K562 (cell line): ENCODE measurements at regions not wholly inside any gene's neighbourhood (a gene's known extent, or its start where the extent isn't known, plus 50 kb on each side); places are given as distances from the start of the nearest gene placed in this dataset.

Experiments
- ATAC-seq: fragments of 200-7000 bp; cut with Tn5 transposase; 3 replicates; pipeline ENCODE4 v1.9.1; 2020; ENCODE audit warnings: moderate library complexity
- BruUV-seq: library from RNA; stranded (reverse); fragments of 400-500 nt; replicated peaks from 2 replicates; lab custom pipeline; 2021; lab: Mats Ljungman, UMichigan
- CTCF ChIA-PET: fragments of 300-600 bp; formaldehyde crosslinking; extraction: SDS; loops from one replicate; lab custom pipeline; 2021; ENCODE audit warnings: low intra/inter-chr PET ratio; lab: Yijun Ruan, JAX
- POLR2A ChIA-PET: fragments of 300-600, 350-650 bp; sonication (Branson Sonifier 250); formaldehyde crosslinking; extraction: SDS; loops from one replicate; lab custom pipeline; 2021; ENCODE audit warnings: antibody characterized with exemption, inconsistent platforms; lab: Yijun Ruan, JAX
- DNase-seq, 4 experiments: peaks; one replicate each; pipeline versions ENCODE4 v3.0.0 to v3.0.0-alpha.2; 2011 to 2018; ENCODE audit warnings: low spot score in 3 of 4, mixed read lengths in 3 of 4; ENCODE audit errors: extremely low read depth in 1 of 4
- FAIRE-seq: peaks from 2 replicates; lab custom pipeline; 2011; peaks lifted over from hg19 to GRCh38; lab: Jason Lieb, UNC
- H2AFZ ChIP-seq: 2 replicates; pipeline ENCODE4 v1.6.0; 2011; ENCODE audit warnings: low read depth, low read length, control low read depth, inconsistent platforms
- H3K27ac ChIP-seq: fragments of 200-600 bp; 3 replicates; pipeline ENCODE4 v1.8.0; 2011; ENCODE audit warnings: low read depth, mild to moderate bottlenecking, control low read depth, inconsistent platforms, low read length, moderate library complexity, mixed read lengths; ENCODE audit errors: extremely low read depth
- H3K27me3 ChIP-seq, 2 experiments: fragments of 300-600 bp in 1 of 2; 2 replicates in 1 of 2; 3 replicates in 1 of 2; pipeline versions ENCODE4 v1.6.0 to v1.8.0; 2011; ENCODE audit warnings: inconsistent platforms in 2 of 2, low read length in 2 of 2, mild to moderate bottlenecking in 1 of 2, mixed read lengths in 1 of 2, moderate library complexity in 1 of 2; ENCODE audit not compliant: control insufficient read depth in 2 of 2, insufficient read depth in 2 of 2
- H3K36me3 ChIP-seq: fragments of 300-600 bp; 3 replicates; pipeline ENCODE4 v1.8.0; 2011; ENCODE audit warnings: mild to moderate bottlenecking, low read length, inconsistent platforms; ENCODE audit not compliant: control insufficient read depth, insufficient read depth
- H3K4me1 ChIP-seq, 2 experiments: fragments of 200-600 bp in 1 of 2; replicated peaks in 1 of 2; 2 replicates in 1 of 2; 3 replicates in 1 of 2; pipeline versions ENCODE4 v1.5.1 to v1.8.0; 2011; ENCODE audit warnings: inconsistent platforms in 2 of 2, low read length in 2 of 2, mild to moderate bottlenecking in 1 of 2, mixed read lengths in 1 of 2, moderate library complexity in 1 of 2; ENCODE audit not compliant: control insufficient read depth in 2 of 2, insufficient read depth in 2 of 2
- H3K4me2 ChIP-seq: 2 replicates; pipeline ENCODE4 v1.6.1; 2011; ENCODE audit warnings: low read length, control low read depth, inconsistent platforms, mixed read lengths; ENCODE audit not compliant: insufficient read depth
- H3K4me3 ChIP-seq: fragments of 200-600 bp; sonication (generic), shearing (Covaris generic); 2 replicates; pipeline ENCODE4 v1.5.1; 2016; ENCODE audit warnings: control low read depth, inconsistent platforms
- H3K79me2 ChIP-seq: fragments of 200-600 bp; 3 replicates; pipeline ENCODE4 v1.8.0; 2011; ENCODE audit warnings: low read length, inconsistent platforms; ENCODE audit not compliant: control insufficient read depth, insufficient read depth
- H3K9ac ChIP-seq, 2 experiments: 2 replicates each; pipeline versions ENCODE4 v1.6.0 to v1.6.1; 2011; ENCODE audit warnings: low read depth in 2 of 2, low read length in 2 of 2, control low read depth in 1 of 2, inconsistent platforms in 1 of 2, mild to moderate bottlenecking in 1 of 2, mixed read lengths in 1 of 2; ENCODE audit not compliant: insufficient read depth in 1 of 2
- H3K9me1 ChIP-seq: one replicate; pipeline ENCODE4 v1.6.0; 2011; ENCODE audit warnings: inconsistent platforms, mild to moderate bottlenecking, low read length, moderate library complexity; ENCODE audit not compliant: control insufficient read depth, insufficient read depth
- H3K9me3 ChIP-seq: replicated peaks from 2 replicates; pipeline ENCODE4 v1.5.1; 2011; ENCODE audit warnings: low read depth, low read length, inconsistent platforms; ENCODE audit not compliant: control insufficient read depth, insufficient read depth
- H4K20me1 ChIP-seq: replicated peaks from 2 replicates; pipeline ENCODE4 v1.6.1; 2011; ENCODE audit warnings: low read length, inconsistent platforms, mixed read lengths; ENCODE audit not compliant: control insufficient read depth, insufficient read depth
- ARID3A ChIP-seq: IDR thresholded peaks from 2 replicates; pipeline ENCODE4 v1.6.1; 2012; ENCODE audit warnings: low read depth, low read length, improper control_type of control experiment, borderline replicate concordance
- ARNT ChIP-seq, 2 experiments: fragments of 450-650 bp; IDR thresholded peaks; 2 replicates each; pipeline ENCODE4 v1.6.1; 2016; ENCODE audit warnings: mild to moderate bottlenecking in 1 of 2
- ATF2 ChIP-seq: sonication (generic); formaldehyde crosslinking; IDR thresholded peaks from 2 replicates; pipeline ENCODE4 v1.8.1; 2022; ENCODE audit warnings: missing genetic modification reagents
- BRF1 ChIP-seq: IDR thresholded peaks from 3 replicates; pipeline ENCODE4 v1.6.1; 2011; ENCODE audit warnings: borderline replicate concordance, mild to moderate bottlenecking; ENCODE audit not compliant: insufficient read length; ENCODE audit errors: extremely low read depth
- CHAMP1 ChIP-seq: fragments of 450-650 bp; IDR thresholded peaks from 2 replicates; pipeline ENCODE4 v1.6.1; 2016; ENCODE audit warnings: mild to moderate bottlenecking
- DACH1 ChIP-seq: fragments of 450-650 bp; IDR thresholded peaks from 2 replicates; pipeline ENCODE4 v1.6.1; 2018; ENCODE audit not compliant: partially characterized antibody
- ETV1 ChIP-seq: fragments of 450-650 bp; conservative IDR thresholded peaks from 2 replicates; pipeline ENCODE4 v1.6.1; 2016; ENCODE audit warnings: missing genetic modification characterization, control low read depth, low read depth, missing compliant biosample characterization
- ILK ChIP-seq: fragments of 450-650 bp; IDR thresholded peaks from 2 replicates; pipeline ENCODE4 v1.6.1; 2016; ENCODE audit warnings: missing genetic modification characterization, low read depth, mild to moderate bottlenecking, missing compliant biosample characterization, moderate library complexity, borderline replicate concordance
- WGBS: fragments of 100-300 bp; shearing (Covaris generic); methylation state at CpG from one replicate; pipeline ENCODE4 v1.1.6; 2016; ENCODE audit warnings: low coverage, mixed read lengths; ENCODE audit not compliant: insufficient coverage; ENCODE audit errors: missing lambda C conversion rate; 5-methylcytosine and 5-hydroxymethylcytosine counted together
- in situ Hi-C: fragments of 300-500 bp; cut with MboI; formaldehyde crosslinking; loops from 4 replicates; pipeline ENCODE4 v1.15.0; 2018; ENCODE audit warnings: inconsistent platforms, mixed read lengths
- intact Hi-C: fragments of 100-400 bp; cut with micrococcal nuclease; formaldehyde crosslinking; loops from 2 replicates; pipeline ENCODE4 v1.14.2; 2022
- TF ChIP-seq, protein P1 (sequence below): conservative IDR thresholded peaks from 2 replicates; pipeline ENCODE4 v1.6.1; 2011; ENCODE audit warnings: low read depth, mild to moderate bottlenecking, low read length; ENCODE audit not compliant: control insufficient read depth
- TF ChIP-seq, protein P2 (sequence below): fragments of 250-450 bp; sonication (Bioruptor Pico); IDR thresholded peaks from 2 replicates; pipeline ENCODE4 v1.5.0; 2021
- TF ChIP-seq, protein P3 (sequence below): fragments of 450-650 bp; conservative IDR thresholded peaks from 2 replicates; pipeline ENCODE4 v1.6.1; 2016; ENCODE audit warnings: missing genetic modification characterization, low read depth, mild to moderate bottlenecking, control low read depth, missing compliant biosample characterization

DNA sequence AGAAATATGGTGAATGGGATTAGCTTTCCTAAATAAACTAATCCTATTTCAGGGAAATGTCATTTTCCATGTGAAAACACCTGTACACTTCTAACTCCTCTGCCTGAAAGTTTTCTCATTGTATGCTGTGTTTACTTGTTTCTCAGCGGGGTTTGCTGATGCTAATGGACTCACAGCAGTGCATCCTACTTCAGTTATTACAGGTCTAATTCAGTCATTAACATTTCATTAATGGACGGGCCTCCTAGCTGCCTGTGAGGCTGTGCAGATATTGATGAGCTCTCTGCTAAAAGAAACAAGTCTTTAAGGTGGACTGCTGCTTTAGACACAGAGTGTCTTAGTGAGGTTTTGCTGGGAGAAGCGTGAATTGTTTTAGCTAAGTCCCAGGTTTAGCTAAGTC is 1342.0 kb upstream of the ZEB2 start:
- intact Hi-C loops, result no loop called here
- in situ Hi-C loops, result no loop called here
- no TSS peak for BruUV-seq
- TF ChIP-seq, protein P1, sequence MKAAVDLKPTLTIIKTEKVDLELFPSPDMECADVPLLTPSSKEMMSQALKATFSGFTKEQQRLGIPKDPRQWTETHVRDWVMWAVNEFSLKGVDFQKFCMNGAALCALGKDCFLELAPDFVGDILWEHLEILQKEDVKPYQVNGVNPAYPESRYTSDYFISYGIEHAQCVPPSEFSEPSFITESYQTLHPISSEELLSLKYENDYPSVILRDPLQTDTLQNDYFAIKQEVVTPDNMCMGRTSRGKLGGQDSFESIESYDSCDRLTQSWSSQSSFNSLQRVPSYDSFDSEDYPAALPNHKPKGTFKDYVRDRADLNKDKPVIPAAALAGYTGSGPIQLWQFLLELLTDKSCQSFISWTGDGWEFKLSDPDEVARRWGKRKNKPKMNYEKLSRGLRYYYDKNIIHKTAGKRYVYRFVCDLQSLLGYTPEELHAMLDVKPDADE, result no peak
- TF ChIP-seq ARNT (IDR thresholded peaks at IDR 0.05) (no peak), CHAMP1 (no peak), ETV1 (no peak), BRF1 (no peak), ARID3A (no peak), ATF2 (CRISPR knock-in tag) (no peak), DACH1 (no peak), ILK (tag) (no peak)
- TF ChIP-seq, protein P2, sequence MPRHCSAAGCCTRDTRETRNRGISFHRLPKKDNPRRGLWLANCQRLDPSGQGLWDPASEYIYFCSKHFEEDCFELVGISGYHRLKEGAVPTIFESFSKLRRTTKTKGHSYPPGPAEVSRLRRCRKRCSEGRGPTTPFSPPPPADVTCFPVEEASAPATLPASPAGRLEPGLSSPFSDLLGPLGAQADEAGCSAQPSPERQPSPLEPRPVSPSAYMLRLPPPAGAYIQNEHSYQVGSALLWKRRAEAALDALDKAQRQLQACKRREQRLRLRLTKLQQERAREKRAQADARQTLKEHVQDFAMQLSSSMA (CRISPR knock-in tag), result no peak
- TF ChIP-seq, protein P3, sequence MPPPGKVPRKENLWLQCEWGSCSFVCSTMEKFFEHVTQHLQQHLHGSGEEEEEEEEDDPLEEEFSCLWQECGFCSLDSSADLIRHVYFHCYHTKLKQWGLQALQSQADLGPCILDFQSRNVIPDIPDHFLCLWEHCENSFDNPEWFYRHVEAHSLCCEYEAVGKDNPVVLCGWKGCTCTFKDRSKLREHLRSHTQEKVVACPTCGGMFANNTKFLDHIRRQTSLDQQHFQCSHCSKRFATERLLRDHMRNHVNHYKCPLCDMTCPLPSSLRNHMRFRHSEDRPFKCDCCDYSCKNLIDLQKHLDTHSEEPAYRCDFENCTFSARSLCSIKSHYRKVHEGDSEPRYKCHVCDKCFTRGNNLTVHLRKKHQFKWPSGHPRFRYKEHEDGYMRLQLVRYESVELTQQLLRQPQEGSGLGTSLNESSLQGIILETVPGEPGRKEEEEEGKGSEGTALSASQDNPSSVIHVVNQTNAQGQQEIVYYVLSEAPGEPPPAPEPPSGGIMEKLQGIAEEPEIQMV (tag), result no peak

More for the DNA sequence above, 1342.0 kb upstream of the ZEB2 start:
- Histone ChIP-seq H3K4me1 (no peaks in the 10 kb centered on the region), H3K9me1 (no peaks in the 10 kb centered on the region), H3K79me2 (no peaks in the 10 kb centered on the region), H3K27me3 (no peaks in the 10 kb centered on the region), H3K36me3 (no peaks in the 10 kb centered on the region), H4K20me1 (no peaks in the 10 kb centered on the region), H2AFZ (peak overlapping the region; percentile 59), H3K4me2 (no peak overlapping the region), H3K4me3 (no peak overlapping the region), H3K9me3 (no peaks in the 10 kb centered on the region), H3K27ac (no peak overlapping the region), H3K9ac (no peak overlapping the region)
- no peak for ATAC-seq
- ChIA-PET POLR2A (interaction anchor here (1.4 kb wide), 1 partner anchor 12 kb away, joined by 6 read pairs; no protein-coding TSS in a partner anchor), CTCF (no interaction called here)
- peak; percentile 52 for FAIRE-seq
- 20% methylated on average over 3 of the region's 3 CpGs for WGBS
- no peak for DNase-seq
